GM23248 (cell line): ENCODE measurements at regions not wholly inside any gene's neighbourhood (a gene's known extent, or its start where the extent isn't known, plus 50 kb on each side); places are given as distances from the start of the nearest gene placed in this dataset.

ENCODE experiments used
- EZH2 ChIP-seq: fragments of 200-600 bp; sonication (generic); IDR thresholded peaks from 2 replicates; pipeline ENCODE4 v1.6.1; 2018; ENCODE audit warnings: antibody characterized with exemption, mild to moderate bottlenecking; ENCODE audit not compliant: insufficient read depth, poor library complexity, severe bottlenecking
- EZH2phosphoT487 ChIP-seq: fragments of 200-600 bp; sonication (generic); IDR thresholded peaks from 2 replicates; pipeline ENCODE4 v1.6.1; 2018; ENCODE audit warnings: antibody characterized with exemption, moderate library complexity, mild to moderate bottlenecking, low read depth; ENCODE audit not compliant: insufficient read depth

DNA sequence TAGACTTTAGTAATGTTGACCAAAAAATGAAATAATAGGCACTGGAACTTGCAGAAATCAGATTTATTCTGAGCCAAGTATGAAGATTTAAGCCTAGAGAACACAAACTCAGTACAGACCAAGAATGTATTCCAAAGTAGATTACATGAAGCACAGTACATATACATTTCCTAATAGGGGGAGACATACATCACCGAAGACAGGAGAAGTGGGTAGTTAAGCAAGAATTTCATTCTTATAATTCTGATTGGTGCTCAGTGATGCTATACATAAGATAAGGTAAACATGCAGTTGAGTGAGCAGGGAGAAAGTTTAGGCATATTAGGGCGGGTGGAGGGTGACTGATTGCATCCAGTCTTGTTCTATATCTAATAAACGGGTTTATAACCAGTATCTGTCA, 2218.8 kb downstream of the PCDH9 start:
- TF ChIP-seq EZH2 (no peak), EZH2phosphoT487 (no peak)
